ENCODE measurements at regions not wholly inside any gene's neighbourhood (a gene's known extent, or its start where the extent isn't known, plus 50 kb on each side); places are given as distances from the start of the nearest gene placed in this dataset.
"Not testable (repeated sequence)": the region's sequence is repeated elsewhere in the genome, so short reads cannot be mapped to it uniquely, and the experiment has no call there.

- in situ Hi-C loops (cut with HindIII; ENCODE audit: low sequenced_read_pairs): no loop called here
Measured at GRCh38 chr4:158313566-158313965, 103.3 kb downstream of the TMEM144 start.

GRCh38 chr4:158314756-158315487, 104.6 kb downstream of the TMEM144 start:
- DNase-seq (ENCODE audit: low spot score): no peak
- in situ Hi-C loops (cut with HindIII; ENCODE audit: low sequenced_read_pairs): no loop called here

More at GRCh38 chr4:158313566-158313965, 103.3 kb downstream of the TMEM144 start:
- no peak for DNase-seq (ENCODE audit: low spot score)

- DNase-seq (ENCODE audit: low spot score): no peak
- in situ Hi-C loops (cut with HindIII; ENCODE audit: low sequenced_read_pairs): no loop called here
Measured at GRCh38 chr4:158315706-158316105, 105.4 kb downstream of the TMEM144 start.

DNA sequence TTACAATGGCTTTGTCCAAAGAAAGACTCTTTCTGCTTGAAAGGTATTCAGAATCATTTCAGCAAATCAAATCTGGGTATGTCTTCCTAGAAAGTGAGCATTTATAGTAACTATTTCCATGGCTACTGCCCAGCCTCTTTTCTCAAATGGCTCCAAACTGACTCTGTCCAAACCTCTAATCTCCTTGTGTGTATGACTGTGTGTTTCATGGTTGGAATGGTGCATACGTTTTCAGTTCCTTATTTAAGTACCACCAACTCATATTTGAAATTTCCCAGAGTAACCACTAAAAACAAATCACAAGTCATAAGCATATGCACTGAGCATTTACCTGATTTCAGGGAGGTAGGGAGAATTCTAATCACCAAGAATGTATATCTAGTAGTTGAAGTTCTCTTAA, 106.0 kb downstream of the TMEM144 start:
- no peak for DNase-seq (ENCODE audit: low spot score)
- in situ Hi-C loops (cut with HindIII; ENCODE audit: low sequenced_read_pairs): no loop called here

GRCh38 chr4:158319880-158320279, 109.6 kb downstream of the TMEM144 start:
- no peak for DNase-seq (ENCODE audit: low spot score)
- in situ Hi-C loops (cut with HindIII; ENCODE audit: low sequenced_read_pairs): no loop called here

DNA sequence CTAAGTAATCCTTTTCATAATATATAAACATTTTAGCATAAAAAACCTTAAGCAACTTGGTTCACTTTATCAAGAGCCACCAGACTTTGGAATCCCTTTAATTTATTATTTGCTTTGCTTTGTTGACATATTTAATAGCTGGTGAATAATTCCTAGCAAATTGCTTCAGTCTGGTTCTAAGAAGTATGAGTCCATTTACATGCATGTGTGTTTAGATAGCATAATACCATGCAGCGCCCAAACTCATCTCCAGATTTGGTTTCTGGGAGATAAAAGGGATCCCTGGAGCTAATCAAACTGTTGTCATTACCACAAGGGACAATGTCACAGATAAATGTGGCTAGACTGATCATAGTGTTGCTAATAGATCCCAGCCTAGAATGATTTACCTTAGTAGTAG, 111.8 kb downstream of the TMEM144 start:
- DNase-seq (ENCODE audit: low spot score): no peak
- in situ Hi-C loops (cut with HindIII; ENCODE audit: low sequenced_read_pairs): no loop called here

DNA sequence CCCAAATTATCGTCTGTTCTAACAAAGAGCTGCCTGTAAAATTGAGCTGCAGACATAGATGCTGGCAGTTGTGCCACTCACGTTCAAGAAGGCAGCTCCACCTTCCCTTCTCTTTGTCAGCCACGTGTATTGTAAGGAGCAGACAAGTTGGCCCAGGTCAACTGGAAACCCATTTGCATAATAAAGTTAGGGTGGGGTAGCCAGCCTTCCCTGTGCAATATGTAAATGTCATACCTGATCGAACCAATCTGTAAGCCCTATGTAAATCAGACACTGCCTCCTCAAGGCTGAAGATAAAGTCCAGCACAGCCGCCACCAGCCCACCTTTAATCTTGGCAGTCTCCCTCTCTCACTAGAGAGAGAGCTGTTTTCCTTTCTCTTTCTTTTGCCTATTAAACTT, 117.2 kb downstream of the TMEM144 start:
- in situ Hi-C loops (cut with HindIII; ENCODE audit: low sequenced_read_pairs): no loop called here
- DNase-seq (ENCODE audit: low spot score): no peak

GRCh38 chr4:158331863-158332262, 121.6 kb downstream of the TMEM144 start:
- in situ Hi-C loops (cut with HindIII; ENCODE audit: low sequenced_read_pairs): no loop called here
- no peak for DNase-seq (ENCODE audit: low spot score)

DNA sequence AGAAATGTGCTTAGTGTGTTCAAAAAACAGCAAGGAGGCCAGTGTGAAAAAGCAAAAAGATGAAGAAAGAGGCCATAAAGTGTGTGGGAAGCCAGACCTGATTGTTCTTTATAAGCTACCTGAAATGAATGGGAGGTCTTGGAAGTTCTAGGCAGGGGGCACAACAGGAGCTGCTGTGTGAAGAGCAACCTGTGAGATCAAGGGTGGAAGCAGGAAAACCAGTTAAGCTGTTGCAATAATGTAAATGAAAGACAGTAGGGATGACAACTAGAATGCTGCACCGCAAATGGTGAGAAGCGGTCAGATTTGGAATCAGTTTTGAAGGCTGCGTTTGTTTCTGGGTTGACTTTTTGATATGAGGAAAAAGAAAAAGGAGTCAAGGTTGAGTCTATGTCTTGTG, 123.5 kb downstream of the TMEM144 start:
- no peak for DNase-seq (ENCODE audit: low spot score)
- in situ Hi-C loops (cut with HindIII; ENCODE audit: low sequenced_read_pairs): no loop called here

- in situ Hi-C loops (cut with HindIII; ENCODE audit: low sequenced_read_pairs): no loop called here
- no peak for DNase-seq (ENCODE audit: low spot score)
Measured at GRCh38 chr4:158341896-158342295, 131.6 kb downstream of the TMEM144 start.

DNA sequence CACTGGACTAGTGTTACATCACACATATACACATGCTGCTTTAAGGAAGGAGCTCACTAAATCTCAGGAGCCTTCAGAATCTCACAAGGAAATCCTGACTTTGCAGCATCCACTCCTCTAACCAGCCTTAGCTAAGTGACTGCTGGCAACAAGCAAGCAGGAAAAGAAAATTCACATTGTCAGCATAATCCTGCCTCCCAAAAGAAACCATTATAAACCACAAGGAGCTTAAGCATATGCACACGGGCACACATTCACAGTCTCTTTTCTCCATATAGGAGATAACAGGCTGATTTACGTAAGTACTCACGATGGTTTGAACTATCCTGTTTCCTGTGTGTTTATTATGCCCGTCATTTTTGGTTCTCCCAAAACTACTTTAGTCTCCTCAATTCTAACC, 136.3 kb downstream of the TMEM144 start:
- DNase-seq (ENCODE audit: low spot score): no peak
- in situ Hi-C loops (cut with HindIII; ENCODE audit: low sequenced_read_pairs): no loop called here

- in situ Hi-C loops (cut with HindIII; ENCODE audit: low sequenced_read_pairs): no loop called here
- DNase-seq (ENCODE audit: low spot score): no peak
Measured at GRCh38 chr4:158347556-158347955, 137.3 kb downstream of the TMEM144 start.

GRCh38 chr4:158350161-158350560, 139.9 kb downstream of the TMEM144 start:
- DNase-seq (ENCODE audit: low spot score): no peak
- in situ Hi-C loops (cut with HindIII; ENCODE audit: low sequenced_read_pairs): no loop called here

GRCh38 chr4:158353541-158354304, 143.4 kb downstream of the TMEM144 start:
- no peak for DNase-seq (ENCODE audit: low spot score)
- in situ Hi-C loops (cut with HindIII; ENCODE audit: low sequenced_read_pairs): no loop called here

GRCh38 chr4:158356301-158356700, 146.0 kb downstream of the TMEM144 start:
- DNase-seq (ENCODE audit: low spot score): no peak
- in situ Hi-C loops (cut with HindIII; ENCODE audit: low sequenced_read_pairs): no loop called here

GRCh38 chr4:158367932-158368441, 153.7 kb upstream of the RXFP1 start:
- DNase-seq (ENCODE audit: low spot score); in situ Hi-C loops (cut with HindIII; ENCODE audit: low sequenced_read_pairs): not testable (repeated sequence)

DNA sequence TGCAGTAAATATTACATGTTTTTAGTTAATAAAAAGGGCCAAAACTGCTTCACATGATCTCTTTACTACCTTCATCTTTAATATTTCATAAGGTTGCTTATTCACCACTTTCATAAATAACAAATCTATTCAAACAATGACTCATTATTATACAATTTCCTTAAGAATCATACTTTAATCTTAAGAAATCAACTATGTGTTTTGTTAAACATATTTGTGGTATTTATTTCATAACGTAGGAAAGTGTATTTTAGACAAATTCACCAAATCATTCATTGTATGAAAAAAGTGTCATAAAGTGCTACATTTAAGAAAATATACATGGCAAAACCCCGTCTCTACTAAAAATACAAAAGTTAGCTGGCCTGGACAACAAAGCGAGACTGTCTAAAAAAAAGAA, 150.5 kb upstream of the RXFP1 start:
- DNase-seq (ENCODE audit: low spot score): no peak
- in situ Hi-C loops (cut with HindIII; ENCODE audit: low sequenced_read_pairs): no loop called here

GRCh38 chr4:158374318-158374717, 147.4 kb upstream of the RXFP1 start:
- DNase-seq (ENCODE audit: low spot score): no peak
- in situ Hi-C loops (cut with HindIII; ENCODE audit: low sequenced_read_pairs): no loop called here

- no peak for DNase-seq (ENCODE audit: low spot score)
- in situ Hi-C loops (cut with HindIII; ENCODE audit: low sequenced_read_pairs): no loop called here
Measured at GRCh38 chr4:158376106-158376840, 145.4 kb upstream of the RXFP1 start.

DNA sequence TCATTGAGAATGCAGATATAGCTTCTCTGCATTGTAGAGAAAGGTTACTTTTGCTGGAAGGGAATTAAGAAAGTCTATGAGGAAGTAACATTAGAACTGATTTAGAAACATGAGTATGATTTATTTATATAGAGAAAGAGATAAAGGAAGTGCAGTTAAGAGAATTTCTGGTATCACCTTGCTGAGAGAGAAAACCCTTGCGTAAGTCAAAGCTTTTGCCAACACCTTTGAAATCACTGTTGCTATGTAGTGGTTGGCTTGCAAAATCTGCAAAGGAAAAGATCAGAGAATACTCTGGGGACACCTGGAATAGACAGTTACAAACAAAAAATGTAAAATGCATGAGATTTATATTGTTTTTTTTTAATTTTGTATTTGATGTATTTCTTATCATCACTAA, 137.3 kb upstream of the RXFP1 start:
- in situ Hi-C loops (cut with HindIII; ENCODE audit: low sequenced_read_pairs): no loop called here
- DNase-seq (ENCODE audit: low spot score): no peak
